Osteoblast (primary cell): ENCODE measurements at regions not wholly inside any gene's neighbourhood (a gene's known extent, or its start where the extent isn't known, plus 50 kb on each side); places are given as distances from the start of the nearest gene placed in this dataset.

Experiments
- DNase-seq: peaks from one replicate; pipeline ENCODE4 v3.0.0; 2011; ENCODE audit warnings: low spot score, mixed read lengths; ENCODE audit not compliant: insufficient read length; ENCODE audit errors: missing footprints
- H2AFZ ChIP-seq: 2 replicates; pipeline ENCODE4 v1.6.0; 2011; ENCODE audit warnings: mild to moderate bottlenecking, low read length
- H3K27ac ChIP-seq: 2 replicates; pipeline ENCODE4 v1.5.1; 2011; ENCODE audit warnings: mild to moderate bottlenecking, low read depth, low read length, moderate library complexity
- H3K27me3 ChIP-seq: 2 replicates; pipeline ENCODE4 v1.6.0; 2012; ENCODE audit warnings: mild to moderate bottlenecking, control low read depth, inconsistent platforms, low read length, moderate library complexity; ENCODE audit not compliant: insufficient read depth
- H3K36me3 ChIP-seq: 2 replicates; pipeline ENCODE4 v1.5.1; 2011; ENCODE audit warnings: mild to moderate bottlenecking, low read length, control low read depth, moderate library complexity; ENCODE audit not compliant: insufficient read depth
- H3K4me1 ChIP-seq: 2 replicates; pipeline ENCODE4 v1.5.1; 2011; ENCODE audit warnings: mild to moderate bottlenecking, low read length, control low read depth, moderate library complexity; ENCODE audit not compliant: insufficient read depth
- H3K4me2 ChIP-seq: 2 replicates; pipeline ENCODE4 v1.6.0; 2011; ENCODE audit warnings: mild to moderate bottlenecking, low read length; ENCODE audit not compliant: insufficient read depth
- H3K4me3 ChIP-seq: fragments of 200-600 bp; sonication (generic); 3 replicates; pipeline ENCODE4 v1.5.1; 2012; ENCODE audit warnings: mild to moderate bottlenecking, low read length, inconsistent platforms; ENCODE audit not compliant: insufficient read depth
- H3K79me2 ChIP-seq: 2 replicates; pipeline ENCODE4 v1.6.0; 2012; ENCODE audit warnings: mild to moderate bottlenecking, low read length, control low read depth, inconsistent platforms; ENCODE audit not compliant: insufficient read depth
- H3K9me3 ChIP-seq: 2 replicates; pipeline ENCODE4 v1.5.1; 2011; ENCODE audit warnings: low read depth, low read length, control low read depth
- H4K20me1 ChIP-seq: 2 replicates; pipeline ENCODE4 v1.6.0; 2012; ENCODE audit warnings: mild to moderate bottlenecking, low read length, control low read depth; ENCODE audit not compliant: insufficient read depth
- CTCF ChIP-seq: IDR thresholded peaks from 2 replicates; pipeline ENCODE4 v1.5.1; 2011; ENCODE audit warnings: mild to moderate bottlenecking, low read depth, low read length, moderate library complexity; ENCODE audit errors: extremely low read depth

GRCh38 chr17:73724341-73724740 lies 80.1 kb upstream of the SDK2 start:
- no peak overlapping the region for H3K4me2 ChIP-seq
- no peaks in the 10 kb centered on the region for H3K9me3 ChIP-seq
- H4K20me1 ChIP-seq = no peaks in the 10 kb centered on the region
- no peak overlapping the region for H3K27ac ChIP-seq
- no peaks in the 10 kb centered on the region for H3K79me2 ChIP-seq
- no peak for DNase-seq
- TF ChIP-seq CTCF = no peak
- H3K4me1 ChIP-seq = no peaks in the 10 kb centered on the region
- no peak overlapping the region for H3K4me3 ChIP-seq
- no peak overlapping the region for H2AFZ ChIP-seq
- H3K36me3 ChIP-seq = no peaks in the 10 kb centered on the region
- no peaks in the 10 kb centered on the region for H3K27me3 ChIP-seq

GRCh38 chr17:73724990-73725389 lies 80.7 kb upstream of the SDK2 start:
- DNase-seq = no peak
- H4K20me1 ChIP-seq = no peaks in the 10 kb centered on the region
- H3K4me3 ChIP-seq = no peak overlapping the region
- no peak overlapping the region for H3K27ac ChIP-seq
- no peak overlapping the region for H3K4me2 ChIP-seq
- no peaks in the 10 kb centered on the region for H3K9me3 ChIP-seq
- no peaks in the 10 kb centered on the region for H3K79me2 ChIP-seq
- H2AFZ ChIP-seq = no peak overlapping the region
- no peaks in the 10 kb centered on the region for H3K4me1 ChIP-seq
- no peak for TF ChIP-seq CTCF
- H3K27me3 ChIP-seq = no peaks in the 10 kb centered on the region
- H3K36me3 ChIP-seq = no peaks in the 10 kb centered on the region

GRCh38 chr17:73725794-73726515 lies 81.7 kb upstream of the SDK2 start:
- no peak overlapping the region for H3K4me3 ChIP-seq
- H3K27me3 ChIP-seq = no peaks in the 10 kb centered on the region
- H3K4me1 ChIP-seq = no peaks in the 10 kb centered on the region
- H3K36me3 ChIP-seq = no peaks in the 10 kb centered on the region
- no peak overlapping the region for H3K4me2 ChIP-seq
- H4K20me1 ChIP-seq = no peaks in the 10 kb centered on the region
- H2AFZ ChIP-seq = no peak overlapping the region
- no peaks in the 10 kb centered on the region for H3K79me2 ChIP-seq
- H3K9me3 ChIP-seq = no peaks in the 10 kb centered on the region
- no peak for DNase-seq
- no peak for TF ChIP-seq CTCF
- H3K27ac ChIP-seq = no peak overlapping the region

- H3K4me1 ChIP-seq = no peaks in the 10 kb centered on the region
- no peak overlapping the region for H3K4me3 ChIP-seq
- no peak overlapping the region for H3K4me2 ChIP-seq
- no peaks in the 10 kb centered on the region for H3K36me3 ChIP-seq
- no peak overlapping the region for H3K27ac ChIP-seq
- H2AFZ ChIP-seq = no peak overlapping the region
- no peak for TF ChIP-seq CTCF
- no peak for DNase-seq
- no peaks in the 10 kb centered on the region for H4K20me1 ChIP-seq
- no peaks in the 10 kb centered on the region for H3K9me3 ChIP-seq
- no peaks in the 10 kb centered on the region for H3K79me2 ChIP-seq
- H3K27me3 ChIP-seq = no peaks in the 10 kb centered on the region
Observed at GRCh38 chr17:73727941-73728340, 83.7 kb upstream of the SDK2 start.
